HL-60 (cell line): ENCODE measurements at regions not wholly inside any gene's neighbourhood (a gene's known extent, or its start where the extent isn't known, plus 50 kb on each side); places are given as distances from the start of the nearest gene placed in this dataset.

Source experiments
- CTCF ChIP-seq: IDR thresholded peaks from one replicate; pipeline ENCODE4 v1.5.1; 2011; ENCODE audit warnings: low read length, control low read depth, inconsistent platforms; ENCODE audit not compliant: insufficient read depth
- GABPA ChIP-seq: IDR thresholded peaks from 2 replicates; pipeline ENCODE4 v1.6.1; 2012; ENCODE audit warnings: low read depth
- POLR2AphosphoS5 ChIP-seq: IDR thresholded peaks from 2 replicates; pipeline ENCODE4 v1.6.1; 2012; ENCODE audit warnings: low read depth
- REST ChIP-seq: IDR thresholded peaks from 2 replicates; pipeline ENCODE4 v1.6.1; 2012; ENCODE audit warnings: low read depth; ENCODE audit not compliant: insufficient replicate concordance

GRCh38 chr17:63096426-63096825 is 130.4 kb downstream of the TANC2 start:
- TF ChIP-seq CTCF (no peak), REST (no peak), GABPA (no peak), POLR2AphosphoS5 (no peak)
